ENCODE measurements at regions not wholly inside any gene's neighbourhood (a gene's known extent, or its start where the extent isn't known, plus 50 kb on each side); places are given as distances from the start of the nearest gene placed in this dataset.

DNA sequence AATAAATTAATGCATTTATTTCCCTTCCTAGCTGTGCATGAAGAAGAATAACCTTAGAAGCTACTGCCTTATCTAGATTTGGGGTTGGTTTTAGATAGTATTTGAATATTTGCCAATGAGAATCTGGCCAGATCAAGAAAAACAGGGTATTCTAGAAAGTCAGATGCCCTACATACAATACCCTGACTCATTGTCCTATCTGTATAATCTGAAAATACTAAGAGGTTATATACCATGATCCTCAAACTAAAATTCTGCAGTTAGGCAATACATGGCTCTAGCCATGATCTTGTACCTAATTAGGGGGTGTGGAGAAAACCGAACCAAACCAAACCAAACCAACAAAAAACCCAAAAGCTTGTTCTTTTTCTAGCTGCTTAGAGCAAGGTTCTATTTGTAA is 240.4 kb upstream of the LYZL1 start:
- Histone ChIP-seq H4K20me1 (ENCODE audit: insufficient read depth, low read length) (no peaks in the 10 kb centered on the region), H3K27me3 (ENCODE audit: insufficient read depth, low read length) (no peaks in the 10 kb centered on the region), H3K9me3 (ENCODE audit: low read length) (no peaks in the 10 kb centered on the region), H3K4me2 (ENCODE audit: low read length) (no peak overlapping the region), H3K9ac (ENCODE audit: low read length) (no peak overlapping the region), H3K36me3 (ENCODE audit: insufficient read depth, low read length) (no peaks in the 10 kb centered on the region), H3K9me2 (ENCODE audit: low read depth, low read length) (no peaks in the 10 kb centered on the region), H3F3A (ENCODE audit: insufficient read depth, low read length) (no peaks in the 10 kb centered on the region), H3K27ac (ENCODE audit: low read depth, low read length, poor library complexity, severe bottlenecking) (no peak overlapping the region), H2AFZ (ENCODE audit: low read length) (no peak overlapping the region), H3K4me3 (ENCODE audit: low read depth, low read length, poor library complexity, severe bottlenecking) (no peak overlapping the region), H3K4me1 (ENCODE audit: insufficient read depth, low read length, severe bottlenecking) (no peaks in the 10 kb centered on the region), H3K79me2 (ENCODE audit: insufficient read depth, low read length) (no peaks in the 10 kb centered on the region)
- no peak for TF ChIP-seq CTCF (IDR thresholded peaks at IDR 0.05; ENCODE audit: low read length)
- no peak for TF ChIP-seq EZH2 (IDR thresholded peaks at IDR 0.05; ENCODE audit: borderline replicate concordance, low read length)

DNA sequence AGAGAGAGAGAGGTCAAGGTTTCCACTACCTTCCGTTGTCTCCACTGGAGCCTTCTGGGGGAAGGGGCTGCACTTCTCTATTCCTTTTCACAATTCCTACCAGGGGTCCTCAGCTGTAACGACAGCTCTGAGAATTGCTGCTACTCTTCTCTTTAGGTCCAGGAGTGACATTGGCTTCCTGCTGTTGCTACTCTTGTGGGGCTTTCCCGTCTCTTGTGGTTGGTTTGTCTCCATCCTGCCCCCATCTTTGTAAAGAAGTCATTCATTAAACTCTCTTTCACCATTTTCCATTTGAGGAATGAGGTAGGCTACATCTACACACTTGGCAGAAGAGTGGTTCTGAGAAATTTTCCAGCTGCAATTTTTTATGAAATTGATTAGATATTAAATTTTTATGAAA is 238.8 kb upstream of the LYZL1 start:
- H3K9me3 ChIP-seq (ENCODE audit: low read length): no peaks in the 10 kb centered on the region
- TF ChIP-seq CTCF (IDR thresholded peaks at IDR 0.05; ENCODE audit: low read length) (no peak), EZH2 (IDR thresholded peaks at IDR 0.05; ENCODE audit: borderline replicate concordance, low read length) (no peak)
- no peak overlapping the region for H2AFZ ChIP-seq (ENCODE audit: low read length)
- no peaks in the 10 kb centered on the region for H3K27me3 ChIP-seq (ENCODE audit: insufficient read depth, low read length)
- H3K79me2 ChIP-seq (ENCODE audit: insufficient read depth, low read length): no peaks in the 10 kb centered on the region
- no peak overlapping the region for H3K27ac ChIP-seq (ENCODE audit: low read depth, low read length, poor library complexity, severe bottlenecking)
- H3K4me2 ChIP-seq (ENCODE audit: low read length): no peak overlapping the region
- no peaks in the 10 kb centered on the region for H3K36me3 ChIP-seq (ENCODE audit: insufficient read depth, low read length)
- H3K9me2 ChIP-seq (ENCODE audit: low read depth, low read length): no peaks in the 10 kb centered on the region
- H3K9ac ChIP-seq (ENCODE audit: low read length): no peak overlapping the region
- no peaks in the 10 kb centered on the region for H3F3A ChIP-seq (ENCODE audit: insufficient read depth, low read length)
- no peak overlapping the region for H3K4me3 ChIP-seq (ENCODE audit: low read depth, low read length, poor library complexity, severe bottlenecking)
- H3K4me1 ChIP-seq (ENCODE audit: insufficient read depth, low read length, severe bottlenecking): no peaks in the 10 kb centered on the region
- H4K20me1 ChIP-seq (ENCODE audit: insufficient read depth, low read length): no peaks in the 10 kb centered on the region

- no peak overlapping the region for H3K4me3 ChIP-seq (ENCODE audit: low read depth, low read length, poor library complexity, severe bottlenecking)
- no peaks in the 10 kb centered on the region for H3F3A ChIP-seq (ENCODE audit: insufficient read depth, low read length)
- no peak overlapping the region for H3K27ac ChIP-seq (ENCODE audit: low read depth, low read length, poor library complexity, severe bottlenecking)
- H4K20me1 ChIP-seq (ENCODE audit: insufficient read depth, low read length): no peaks in the 10 kb centered on the region
- H3K4me1 ChIP-seq (ENCODE audit: insufficient read depth, low read length, severe bottlenecking): no peaks in the 10 kb centered on the region
- H3K9me2 ChIP-seq (ENCODE audit: low read depth, low read length): no peaks in the 10 kb centered on the region
- no peaks in the 10 kb centered on the region for H3K79me2 ChIP-seq (ENCODE audit: insufficient read depth, low read length)
- TF ChIP-seq EZH2 (IDR thresholded peaks at IDR 0.05; ENCODE audit: borderline replicate concordance, low read length): no peak
- no peak for TF ChIP-seq CTCF (IDR thresholded peaks at IDR 0.05; ENCODE audit: low read length)
- no peak overlapping the region for H3K4me2 ChIP-seq (ENCODE audit: low read length)
- H3K27me3 ChIP-seq (ENCODE audit: insufficient read depth, low read length): no peaks in the 10 kb centered on the region
- H3K9ac ChIP-seq (ENCODE audit: low read length): no peak overlapping the region
- no peaks in the 10 kb centered on the region for H3K9me3 ChIP-seq (ENCODE audit: low read length)
- H2AFZ ChIP-seq (ENCODE audit: low read length): no peak overlapping the region
- no peaks in the 10 kb centered on the region for H3K36me3 ChIP-seq (ENCODE audit: insufficient read depth, low read length)
Observed at GRCh38 chr10:29055101-29055500, 233.8 kb upstream of the LYZL1 start.

Measured in OCI-LY1 (cell line).